Neural crest cell (in vitro differentiated cells): ENCODE measurements at regions not wholly inside any gene's neighbourhood (a gene's known extent, or its start where the extent isn't known, plus 50 kb on each side); places are given as distances from the start of the nearest gene placed in this dataset.

Source experiments
- DNase-seq: peaks from one replicate; pipeline ENCODE4 v3.0.0; 2021; ENCODE audit warnings: low read depth, mixed read lengths, low spot score
- H3K27ac Mint-ChIP-seq: one replicate; pipeline ENCODE4 v1.8.0; 2021; ENCODE audit warnings: mild to moderate bottlenecking, mixed read lengths; ENCODE audit not compliant: unreplicated experiment
- H3K27me3 Mint-ChIP-seq: 2 replicates; pipeline ENCODE4 v1.8.0; 2021; ENCODE audit warnings: low read depth, mild to moderate bottlenecking, mixed read lengths
- H3K36me3 Mint-ChIP-seq: 2 replicates; pipeline ENCODE4 v1.8.0; 2021; ENCODE audit warnings: low read depth, mild to moderate bottlenecking, mixed read lengths
- H3K4me1 Mint-ChIP-seq: 2 replicates; pipeline ENCODE4 v1.8.0; 2021; ENCODE audit warnings: mixed read lengths
- H3K4me3 Mint-ChIP-seq: one replicate; pipeline ENCODE4 v1.8.0; 2021; ENCODE audit warnings: mild to moderate bottlenecking, mixed read lengths
- H3K9me3 Mint-ChIP-seq: 2 replicates; pipeline ENCODE4 v1.8.0; 2021; ENCODE audit warnings: mixed read lengths
- CTCF ChIP-seq: fragments of 200-600 bp; sonication (generic); conservative IDR thresholded peaks from 2 replicates; pipeline ENCODE4 v1.5.0; 2021; ENCODE audit warnings: antibody characterized with exemption, mild to moderate bottlenecking

- no peak for TF ChIP-seq CTCF
- no peaks in the 10 kb centered on the region for H3K27me3 Mint-ChIP-seq
Measured at GRCh38 chr7:125641884-125642283, 712.3 kb upstream of the POT1 start.

GRCh38 chr7:125636320-125636962 lies 706.8 kb upstream of the POT1 start:
- H3K36me3 Mint-ChIP-seq = no peaks in the 10 kb centered on the region
- DNase-seq = no peak
- H3K27ac Mint-ChIP-seq = no peak overlapping the region
- TF ChIP-seq CTCF = no peak
- H3K4me3 Mint-ChIP-seq = no peak overlapping the region
- H3K9me3 Mint-ChIP-seq = no peaks in the 10 kb centered on the region
- H3K4me1 Mint-ChIP-seq = peaks cover 7% of the 10 kb centered on the region
- no peaks in the 10 kb centered on the region for H3K27me3 Mint-ChIP-seq

More at GRCh38 chr7:125641884-125642283, 712.3 kb upstream of the POT1 start:
- Mint-ChIP-seq H3K36me3 (no peaks in the 10 kb centered on the region), H3K4me3 (no peak overlapping the region), H3K4me1 (peaks cover 7% of the 10 kb centered on the region), H3K27ac (no peak overlapping the region), H3K9me3 (no peaks in the 10 kb centered on the region)
- DNase-seq = no peak

- Mint-ChIP-seq H3K27me3 (no peaks in the 10 kb centered on the region), H3K9me3 (peaks cover 5% of the 10 kb centered on the region), H3K36me3 (no peaks in the 10 kb centered on the region), H3K27ac (no peak overlapping the region), H3K4me1 (no peaks in the 10 kb centered on the region), H3K4me3 (no peak overlapping the region)
- no peak for DNase-seq
- TF ChIP-seq CTCF = no peak
Measured at GRCh38 chr7:125618516-125618915, 688.9 kb upstream of the POT1 start.

GRCh38 chr7:125611582-125611981 lies 682.0 kb upstream of the POT1 start:
- no peak for DNase-seq
- no peaks in the 10 kb centered on the region for H3K27me3 Mint-ChIP-seq
- TF ChIP-seq CTCF = no peak
- no peak overlapping the region for H3K27ac Mint-ChIP-seq
- no peak overlapping the region for H3K4me3 Mint-ChIP-seq
- H3K36me3 Mint-ChIP-seq = no peaks in the 10 kb centered on the region
- peaks cover 3% of the 10 kb centered on the region for H3K9me3 Mint-ChIP-seq
- H3K4me1 Mint-ChIP-seq = no peaks in the 10 kb centered on the region

- H3K9me3 Mint-ChIP-seq = no peaks in the 10 kb centered on the region
- no peak for TF ChIP-seq CTCF
- no peaks in the 10 kb centered on the region for H3K27me3 Mint-ChIP-seq
- no peaks in the 10 kb centered on the region for H3K36me3 Mint-ChIP-seq
- no peak overlapping the region for H3K4me3 Mint-ChIP-seq
- H3K4me1 Mint-ChIP-seq = no peaks in the 10 kb centered on the region
- H3K27ac Mint-ChIP-seq = no peak overlapping the region
- no peak for DNase-seq
Measured at GRCh38 chr7:125606671-125607070, 677.0 kb upstream of the POT1 start.
